T-helper 2 cell treated with Interferon-gamma antibody and Interleukin-4, amounts not matched to agents 5 μg/mL and 100 μg/mL, for 36 hours (primary cell): ENCODE measurements at regions not wholly inside any gene's neighbourhood (a gene's known extent, or its start where the extent isn't known, plus 50 kb on each side); places are given as distances from the start of the nearest gene placed in this dataset.

Experiments used
- DNase-seq: peaks from one replicate; pipeline ENCODE4 v3.0.0; 2021; ENCODE audit warnings: low spot score
- H3K27ac Mint-ChIP-seq: one replicate; pipeline ENCODE4 v1.8.0; 2021; ENCODE audit warnings: mild to moderate bottlenecking, mixed read lengths
- H3K27me3 Mint-ChIP-seq: one replicate; pipeline ENCODE4 v1.8.0; 2021; ENCODE audit warnings: low read depth, mixed read lengths
- H3K36me3 Mint-ChIP-seq: one replicate; pipeline ENCODE4 v1.8.0; 2021; ENCODE audit warnings: low read depth, mixed read lengths
- H3K4me1 Mint-ChIP-seq: one replicate; pipeline ENCODE4 v1.8.0; 2021; ENCODE audit warnings: low read depth, mixed read lengths
- H3K4me3 Mint-ChIP-seq: one replicate; pipeline ENCODE4 v1.8.0; 2022; ENCODE audit warnings: mild to moderate bottlenecking, moderate library complexity, mixed read lengths
- H3K9me3 Mint-ChIP-seq: one replicate; pipeline ENCODE4 v1.8.0; 2021; ENCODE audit warnings: mixed read lengths

GRCh38 chr6:9943026-9943425 lies 471.8 kb downstream of the TFAP2A start:
- no peak overlapping the region for H3K27ac Mint-ChIP-seq
- DNase-seq = no peak
- H3K36me3 Mint-ChIP-seq = no peaks in the 10 kb centered on the region
- no peak overlapping the region for H3K4me3 Mint-ChIP-seq
- H3K9me3 Mint-ChIP-seq = peaks cover 26% of the 10 kb centered on the region
- H3K27me3 Mint-ChIP-seq = no peaks in the 10 kb centered on the region
- H3K4me1 Mint-ChIP-seq = no peaks in the 10 kb centered on the region

GRCh38 chr6:9942131-9942530 lies 472.7 kb downstream of the TFAP2A start:
- H3K27ac Mint-ChIP-seq = no peak overlapping the region
- H3K4me1 Mint-ChIP-seq = no peaks in the 10 kb centered on the region
- H3K27me3 Mint-ChIP-seq = no peaks in the 10 kb centered on the region
- H3K36me3 Mint-ChIP-seq = no peaks in the 10 kb centered on the region
- no peak overlapping the region for H3K4me3 Mint-ChIP-seq
- DNase-seq = no peak
- peaks cover 26% of the 10 kb centered on the region for H3K9me3 Mint-ChIP-seq

DNA sequence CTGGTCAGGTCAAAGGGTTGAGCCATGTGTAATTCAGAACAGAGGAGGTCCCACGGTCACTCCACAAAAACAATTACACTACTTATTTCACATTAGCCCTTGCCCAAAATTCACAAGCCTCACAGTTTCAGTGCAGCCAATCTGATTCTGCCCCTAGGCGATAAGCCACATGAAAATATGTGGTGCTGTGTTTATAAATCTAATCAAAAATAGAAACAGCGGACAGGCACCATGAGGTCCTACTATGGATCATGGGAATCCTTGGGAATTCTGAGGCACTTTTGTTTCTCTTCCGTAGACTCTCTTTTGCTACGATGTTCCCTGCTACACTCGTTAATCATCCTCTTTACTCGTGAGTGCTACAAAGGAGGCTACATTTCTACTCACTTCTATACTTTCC lies 476.1 kb downstream of the TFAP2A start:
- H3K9me3 Mint-ChIP-seq = peaks cover 8% of the 10 kb centered on the region
- no peak for DNase-seq
- H3K27me3 Mint-ChIP-seq = no peaks in the 10 kb centered on the region
- H3K36me3 Mint-ChIP-seq = no peaks in the 10 kb centered on the region
- no peak overlapping the region for H3K4me3 Mint-ChIP-seq
- H3K27ac Mint-ChIP-seq = no peak overlapping the region
- H3K4me1 Mint-ChIP-seq = no peaks in the 10 kb centered on the region

DNA sequence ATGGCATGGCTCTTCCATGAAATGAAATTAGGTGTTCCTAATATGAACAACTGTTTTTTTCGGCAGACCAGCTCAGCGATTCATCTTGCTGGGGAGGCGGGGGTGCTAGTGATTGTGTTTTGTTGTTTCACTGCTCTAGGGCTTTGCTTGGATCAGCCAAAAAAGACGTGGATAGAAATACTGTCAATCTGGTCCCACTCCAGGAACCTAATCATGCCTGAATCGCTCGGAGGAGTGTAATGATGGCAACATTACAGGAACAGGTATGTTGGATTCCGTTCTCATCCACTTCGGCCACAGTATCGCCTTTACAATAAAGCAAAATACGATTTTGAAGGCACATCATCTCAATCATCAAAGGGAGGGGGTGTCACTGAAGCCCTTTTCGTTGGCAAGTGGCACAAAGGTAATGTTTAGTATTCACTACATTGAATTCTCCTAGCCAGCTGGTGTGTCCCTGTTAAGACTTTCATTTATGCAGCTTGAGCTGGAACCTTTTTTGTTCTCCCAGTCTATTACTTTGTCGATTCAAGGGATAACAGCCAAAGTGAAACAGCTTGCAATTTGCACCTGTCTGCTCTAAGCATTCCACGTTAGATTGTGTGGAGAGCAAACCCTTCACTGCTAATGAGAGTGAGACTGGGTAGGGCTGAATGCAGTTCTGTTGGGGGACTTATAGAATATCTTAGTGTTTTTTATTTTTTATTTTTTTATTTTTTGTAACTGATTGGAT lies 477.7 kb downstream of the TFAP2A start:
- peaks cover 8% of the 10 kb centered on the region for H3K9me3 Mint-ChIP-seq
- H3K27me3 Mint-ChIP-seq = no peaks in the 10 kb centered on the region
- no peak overlapping the region for H3K4me3 Mint-ChIP-seq
- H3K27ac Mint-ChIP-seq = no peak overlapping the region
- DNase-seq = no peak
- no peaks in the 10 kb centered on the region for H3K36me3 Mint-ChIP-seq
- H3K4me1 Mint-ChIP-seq = no peaks in the 10 kb centered on the region

DNA sequence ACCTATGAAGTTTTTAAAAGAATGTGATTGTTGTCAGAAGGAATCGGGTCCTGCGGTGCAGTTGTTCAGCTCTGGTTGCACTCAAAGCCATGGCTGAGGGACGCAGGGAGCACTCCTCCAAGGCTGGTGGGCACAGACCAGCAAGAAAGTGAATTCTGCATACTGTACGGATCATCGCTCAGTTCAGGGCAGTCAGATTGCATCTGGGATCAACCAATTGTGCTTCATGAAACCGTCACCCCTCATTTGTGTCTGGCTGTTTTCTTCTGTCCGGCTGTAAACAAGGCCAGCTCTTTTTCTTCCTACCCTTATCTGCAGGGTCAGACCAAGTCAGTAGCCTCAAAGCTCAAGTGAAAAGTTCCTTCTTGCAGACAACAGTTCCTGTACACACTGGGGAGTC lies 478.3 kb downstream of the TFAP2A start:
- Mint-ChIP-seq H3K27ac (no peak overlapping the region), H3K4me1 (no peaks in the 10 kb centered on the region), H3K4me3 (no peak overlapping the region), H3K36me3 (no peaks in the 10 kb centered on the region), H3K9me3 (peaks cover 5% of the 10 kb centered on the region), H3K27me3 (no peaks in the 10 kb centered on the region)
- no peak for DNase-seq

- no peaks in the 10 kb centered on the region for H3K27me3 Mint-ChIP-seq
- H3K9me3 Mint-ChIP-seq = no peaks in the 10 kb centered on the region
- H3K4me1 Mint-ChIP-seq = no peaks in the 10 kb centered on the region
- no peak overlapping the region for H3K27ac Mint-ChIP-seq
- no peaks in the 10 kb centered on the region for H3K36me3 Mint-ChIP-seq
- H3K4me3 Mint-ChIP-seq = no peak overlapping the region
- no peak for DNase-seq
Observed at GRCh38 chr6:9933677-9934076, 481.2 kb downstream of the TFAP2A start.

- Mint-ChIP-seq H3K27ac (no peak overlapping the region), H3K4me1 (no peaks in the 10 kb centered on the region), H3K36me3 (no peaks in the 10 kb centered on the region), H3K27me3 (no peaks in the 10 kb centered on the region), H3K9me3 (peaks cover 4% of the 10 kb centered on the region), H3K4me3 (no peak overlapping the region)
- no peak for DNase-seq
Observed at GRCh38 chr6:9927275-9927674, 487.6 kb downstream of the TFAP2A start.

GRCh38 chr6:9924971-9925370 lies 489.9 kb downstream of the TFAP2A start:
- no peak for DNase-seq
- Mint-ChIP-seq H3K27ac (no peak overlapping the region), H3K27me3 (no peaks in the 10 kb centered on the region), H3K9me3 (peaks cover 9% of the 10 kb centered on the region), H3K36me3 (no peaks in the 10 kb centered on the region), H3K4me3 (no peak overlapping the region), H3K4me1 (no peaks in the 10 kb centered on the region)

DNA sequence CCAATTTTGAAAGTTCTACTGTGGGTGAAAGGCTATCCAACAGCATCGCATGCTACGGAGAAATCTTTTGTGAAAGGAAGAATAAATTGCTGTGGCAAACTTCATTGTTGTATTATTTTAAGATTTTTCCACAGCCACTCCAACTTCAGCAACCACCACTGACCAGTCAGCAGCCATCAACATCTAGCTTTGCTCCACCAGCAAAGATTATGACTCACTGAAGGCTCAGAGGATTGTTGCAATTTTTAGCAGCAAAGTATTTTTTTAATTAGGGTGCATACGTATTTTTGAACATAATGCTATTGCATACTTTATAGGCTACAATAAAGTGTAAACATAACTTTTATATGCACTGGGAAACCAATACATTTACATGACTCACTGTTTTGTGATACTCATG lies 493.5 kb downstream of the TFAP2A start:
- peaks cover 17% of the 10 kb centered on the region for H3K9me3 Mint-ChIP-seq
- H3K4me1 Mint-ChIP-seq = no peaks in the 10 kb centered on the region
- no peak overlapping the region for H3K4me3 Mint-ChIP-seq
- no peak overlapping the region for H3K27ac Mint-ChIP-seq
- DNase-seq = no peak
- H3K36me3 Mint-ChIP-seq = no peaks in the 10 kb centered on the region
- no peaks in the 10 kb centered on the region for H3K27me3 Mint-ChIP-seq

GRCh38 chr6:9914951-9915350 lies 499.9 kb downstream of the TFAP2A start:
- no peak for DNase-seq
- no peaks in the 10 kb centered on the region for H3K4me1 Mint-ChIP-seq
- H3K36me3 Mint-ChIP-seq = no peaks in the 10 kb centered on the region
- H3K4me3 Mint-ChIP-seq = no peak overlapping the region
- H3K27me3 Mint-ChIP-seq = no peaks in the 10 kb centered on the region
- H3K27ac Mint-ChIP-seq = no peak overlapping the region
- H3K9me3 Mint-ChIP-seq = peaks cover 11% of the 10 kb centered on the region

DNA sequence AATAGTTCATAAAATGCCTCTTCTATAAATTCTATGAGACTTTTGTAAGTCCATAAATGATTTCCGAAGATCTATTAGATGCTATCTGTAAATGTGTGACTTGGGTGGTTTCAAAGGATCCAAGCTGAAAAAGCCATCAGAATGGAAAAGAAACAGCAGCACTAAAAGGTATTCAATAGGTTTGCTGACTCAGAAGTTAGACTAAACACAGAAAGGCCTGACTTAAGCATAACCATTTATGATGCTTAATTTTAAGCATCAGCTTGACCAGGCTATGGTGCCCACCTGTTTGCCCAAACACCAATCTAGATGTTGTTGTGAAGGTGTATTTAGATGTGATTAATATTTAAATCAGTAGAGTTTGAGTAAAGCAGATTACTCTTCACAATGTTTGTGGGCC lies 513.5 kb downstream of the TFAP2A start:
- H3K4me1 Mint-ChIP-seq = no peaks in the 10 kb centered on the region
- no peak overlapping the region for H3K4me3 Mint-ChIP-seq
- H3K27me3 Mint-ChIP-seq = no peaks in the 10 kb centered on the region
- no peak for DNase-seq
- H3K27ac Mint-ChIP-seq = no peak overlapping the region
- no peaks in the 10 kb centered on the region for H3K36me3 Mint-ChIP-seq
- peaks cover 2% of the 10 kb centered on the region for H3K9me3 Mint-ChIP-seq

DNA sequence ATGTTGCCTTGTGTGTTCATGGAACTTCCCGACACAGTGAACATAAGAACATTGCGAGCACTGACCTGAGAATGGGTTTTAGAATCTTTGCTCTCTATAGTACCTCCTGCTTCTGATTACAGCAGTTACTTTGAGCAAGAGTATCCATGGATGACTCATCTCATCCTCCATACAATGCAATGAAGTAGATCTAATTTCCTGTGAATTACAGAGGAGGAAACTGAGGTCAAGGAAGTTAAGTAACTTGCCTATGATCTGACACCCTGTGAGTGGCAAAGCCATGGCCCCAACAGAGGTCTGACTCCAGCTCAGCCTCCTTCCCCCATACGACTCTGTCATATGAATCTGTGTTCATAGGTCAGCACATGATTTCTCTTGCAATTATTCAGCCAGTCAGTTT lies 518.1 kb downstream of the TFAP2A start:
- DNase-seq = no peak
- Mint-ChIP-seq H3K27ac (no peak overlapping the region), H3K9me3 (peaks cover 8% of the 10 kb centered on the region), H3K4me1 (no peaks in the 10 kb centered on the region), H3K27me3 (no peaks in the 10 kb centered on the region), H3K36me3 (no peaks in the 10 kb centered on the region), H3K4me3 (no peak overlapping the region)

DNA sequence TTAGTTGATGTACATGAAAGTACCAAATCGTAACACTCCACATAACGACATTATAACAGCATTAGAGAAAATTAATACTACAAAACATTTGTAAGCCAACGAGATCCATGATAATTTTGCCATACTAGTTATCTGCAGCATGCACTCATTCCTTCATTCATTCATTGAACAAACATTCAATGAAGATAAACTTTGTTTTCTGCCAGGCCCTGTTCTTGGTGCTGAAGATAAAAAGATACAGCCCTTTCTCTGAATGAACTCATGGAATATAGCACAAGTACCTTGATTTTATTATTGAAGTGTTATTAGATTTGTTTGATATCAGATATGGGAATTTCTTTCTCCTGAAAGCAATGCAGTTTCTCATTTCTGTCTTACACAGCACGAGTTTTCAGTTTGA lies 524.0 kb downstream of the TFAP2A start:
- no peak for DNase-seq
- Mint-ChIP-seq H3K9me3 (peaks cover 16% of the 10 kb centered on the region), H3K4me3 (no peak overlapping the region), H3K27ac (no peak overlapping the region), H3K4me1 (no peaks in the 10 kb centered on the region), H3K27me3 (no peaks in the 10 kb centered on the region), H3K36me3 (no peaks in the 10 kb centered on the region)

GRCh38 chr6:9890469-9890868 lies 524.4 kb downstream of the TFAP2A start:
- Mint-ChIP-seq H3K4me3 (no peak overlapping the region), H3K9me3 (peaks cover 17% of the 10 kb centered on the region), H3K4me1 (no peaks in the 10 kb centered on the region), H3K27ac (no peak overlapping the region), H3K36me3 (no peaks in the 10 kb centered on the region), H3K27me3 (no peaks in the 10 kb centered on the region)
- no peak for DNase-seq

GRCh38 chr6:9878535-9878934 lies 536.3 kb downstream of the TFAP2A start:
- no peaks in the 10 kb centered on the region for H3K4me1 Mint-ChIP-seq
- no peaks in the 10 kb centered on the region for H3K27me3 Mint-ChIP-seq
- no peak overlapping the region for H3K4me3 Mint-ChIP-seq
- no peak for DNase-seq
- peaks cover 42% of the 10 kb centered on the region for H3K9me3 Mint-ChIP-seq
- H3K27ac Mint-ChIP-seq = no peak overlapping the region
- H3K36me3 Mint-ChIP-seq = no peaks in the 10 kb centered on the region
